SJSA1 (cell line): ENCODE measurements at regions not wholly inside any gene's neighbourhood (a gene's known extent, or its start where the extent isn't known, plus 50 kb on each side); places are given as distances from the start of the nearest gene placed in this dataset.

ENCODE experiments used
- DNase-seq, 2 experiments: peaks; one replicate each; pipeline ENCODE4 v3.0.0-alpha.2; 2015 to 2020; ENCODE audit warnings: low spot score in 2 of 2, low read depth in 1 of 2
- H3K27ac ChIP-seq: fragments of 250-450 bp; sonication (Bioruptor Pico); 2 replicates; pipeline ENCODE4 v1.5.1; 2020; ENCODE audit warnings: mild to moderate bottlenecking, moderate library complexity
- H3K27me3 ChIP-seq: fragments of 250-450 bp; sonication (Bioruptor Pico); replicated peaks from 2 replicates; pipeline ENCODE4 v1.5.1; 2020; ENCODE audit warnings: mild to moderate bottlenecking, moderate library complexity
- H3K36me3 ChIP-seq: fragments of 250-450 bp; sonication (Bioruptor Pico); 2 replicates; pipeline ENCODE4 v1.5.1; 2020; ENCODE audit warnings: mild to moderate bottlenecking
- H3K4me1 ChIP-seq: fragments of 250-450 bp; sonication (Bioruptor Pico); replicated peaks from 2 replicates; pipeline ENCODE4 v1.6.1; 2021; ENCODE audit warnings: mild to moderate bottlenecking
- H3K4me3 ChIP-seq: fragments of 250-450 bp; sonication (Bioruptor Pico); 2 replicates; pipeline ENCODE4 v1.5.1; 2020; ENCODE audit warnings: mild to moderate bottlenecking
- H3K9me3 ChIP-seq: fragments of 250-450 bp; sonication (Bioruptor Pico); replicated peaks from 2 replicates; pipeline ENCODE4 v1.5.1; 2020; ENCODE audit warnings: mild to moderate bottlenecking

GRCh38 chr15:81987628-81988027 is 58.2 kb downstream of the MEX3B start:
- Histone ChIP-seq H3K4me1 (no peaks in the 10 kb centered on the region), H3K36me3 (no peaks in the 10 kb centered on the region), H3K9me3 (no peaks in the 10 kb centered on the region), H3K27ac (no peak overlapping the region), H3K27me3 (no peaks in the 10 kb centered on the region), H3K4me3 (no peak overlapping the region)
- DNase-seq = no peak

GRCh38 chr15:81983497-81983896 is 62.3 kb downstream of the MEX3B start:
- DNase-seq = no peak
- no peaks in the 10 kb centered on the region for H3K9me3 ChIP-seq

GRCh38 chr15:81982808-81983207 is 63.0 kb downstream of the MEX3B start:
- DNase-seq = no peak
- Histone ChIP-seq H3K36me3 (no peaks in the 10 kb centered on the region), H3K27me3 (no peaks in the 10 kb centered on the region), H3K4me3 (no peak overlapping the region), H3K9me3 (no peaks in the 10 kb centered on the region), H3K27ac (no peak overlapping the region), H3K4me1 (no peaks in the 10 kb centered on the region)

More at GRCh38 chr15:81983497-81983896, 62.3 kb downstream of the MEX3B start:
- Histone ChIP-seq H3K4me1 (no peaks in the 10 kb centered on the region), H3K36me3 (no peaks in the 10 kb centered on the region), H3K27me3 (no peaks in the 10 kb centered on the region), H3K4me3 (no peak overlapping the region), H3K27ac (no peak overlapping the region)

- no peaks in the 10 kb centered on the region for H3K9me3 ChIP-seq
- no peaks in the 10 kb centered on the region for H3K27me3 ChIP-seq
- H3K4me1 ChIP-seq = no peaks in the 10 kb centered on the region
- H3K4me3 ChIP-seq = no peak overlapping the region
- H3K27ac ChIP-seq = no peak overlapping the region
- H3K36me3 ChIP-seq = no peaks in the 10 kb centered on the region
- no peak for DNase-seq
Observed at GRCh38 chr15:81981908-81982307, 63.9 kb downstream of the MEX3B start.

- no peaks in the 10 kb centered on the region for H3K27me3 ChIP-seq
Observed at GRCh38 chr15:81977464-81977863, 68.4 kb downstream of the MEX3B start.

GRCh38 chr15:81968691-81969090 is 77.1 kb downstream of the MEX3B start:
- no peak for DNase-seq
- Histone ChIP-seq H3K4me1 (no peaks in the 10 kb centered on the region), H3K9me3 (no peaks in the 10 kb centered on the region), H3K36me3 (no peaks in the 10 kb centered on the region), H3K27ac (no peak overlapping the region), H3K4me3 (no peak overlapping the region), H3K27me3 (no peaks in the 10 kb centered on the region)

More at GRCh38 chr15:81977464-81977863, 68.4 kb downstream of the MEX3B start:
- Histone ChIP-seq H3K4me3 (no peak overlapping the region), H3K27ac (no peak overlapping the region), H3K4me1 (no peaks in the 10 kb centered on the region), H3K36me3 (no peaks in the 10 kb centered on the region), H3K9me3 (no peaks in the 10 kb centered on the region)
- DNase-seq = no peak

GRCh38 chr15:81966631-81967030 is 79.2 kb downstream of the MEX3B start:
- Histone ChIP-seq H3K9me3 (no peaks in the 10 kb centered on the region), H3K36me3 (no peaks in the 10 kb centered on the region), H3K4me3 (no peak overlapping the region), H3K4me1 (no peaks in the 10 kb centered on the region), H3K27ac (no peak overlapping the region), H3K27me3 (no peaks in the 10 kb centered on the region)
- DNase-seq = no peak

GRCh38 chr15:81962482-81962881 is 83.3 kb downstream of the MEX3B start:
- Histone ChIP-seq H3K4me1 (peaks cover 9% of the 10 kb centered on the region), H3K27me3 (no peaks in the 10 kb centered on the region), H3K36me3 (no peaks in the 10 kb centered on the region), H3K9me3 (no peaks in the 10 kb centered on the region), H3K4me3 (no peak overlapping the region), H3K27ac (no peak overlapping the region)
- DNase-seq = no peak

- Histone ChIP-seq H3K4me3 (no peak overlapping the region), H3K36me3 (no peaks in the 10 kb centered on the region), H3K27me3 (no peaks in the 10 kb centered on the region), H3K9me3 (no peaks in the 10 kb centered on the region), H3K4me1 (peaks cover 25% of the 10 kb centered on the region), H3K27ac (no peak overlapping the region)
- peak in 1 of 2 experiments; percentile 44 for DNase-seq
Observed at GRCh38 chr15:81959196-81959595, 86.6 kb downstream of the MEX3B start.

- H3K27ac ChIP-seq = no peak overlapping the region
- H3K9me3 ChIP-seq = no peaks in the 10 kb centered on the region
- H3K27me3 ChIP-seq = no peaks in the 10 kb centered on the region
- H3K36me3 ChIP-seq = no peaks in the 10 kb centered on the region
- no peak for DNase-seq
- no peak overlapping the region for H3K4me3 ChIP-seq
- H3K4me1 ChIP-seq = peaks cover 25% of the 10 kb centered on the region
Observed at GRCh38 chr15:81957698-81958097, 88.1 kb downstream of the MEX3B start.

GRCh38 chr15:81955382-81956062 is 90.3 kb downstream of the MEX3B start:
- peaks cover 35% of the 10 kb centered on the region for H3K4me1 ChIP-seq
- H3K27ac ChIP-seq = peak overlapping the region; percentile 11
- H3K9me3 ChIP-seq = no peaks in the 10 kb centered on the region
- H3K4me3 ChIP-seq = no peak overlapping the region
- peak in 1 of 2 experiments; percentile 55 for DNase-seq
- no peaks in the 10 kb centered on the region for H3K36me3 ChIP-seq
- H3K27me3 ChIP-seq = no peaks in the 10 kb centered on the region

GRCh38 chr15:81954158-81954783 is 91.5 kb downstream of the MEX3B start:
- no peaks in the 10 kb centered on the region for H3K36me3 ChIP-seq
- H3K27me3 ChIP-seq = no peaks in the 10 kb centered on the region
- no peaks in the 10 kb centered on the region for H3K9me3 ChIP-seq
- H3K4me3 ChIP-seq = no peak overlapping the region
- H3K27ac ChIP-seq = no peak overlapping the region
- no peak for DNase-seq
- H3K4me1 ChIP-seq = peaks cover 33% of the 10 kb centered on the region

- Histone ChIP-seq H3K27ac (0 out of 2 replicates have a peak overlapping the region, but pooled peaks have one; percentile 12), H3K36me3 (no peaks in the 10 kb centered on the region)
Observed at GRCh38 chr15:81950841-81951414, 94.9 kb downstream of the MEX3B start.

GRCh38 chr15:81948751-81949150 is 97.1 kb downstream of the MEX3B start:
- DNase-seq = peak in 1 of 2 experiments; percentile 12
- peak overlapping the region; percentile 15; the same call in 1 of the 2 replicates for H3K27ac ChIP-seq

More at GRCh38 chr15:81950841-81951414, 94.9 kb downstream of the MEX3B start:
- peak in 1 of 2 experiments; percentile 35 for DNase-seq
- H3K4me3 ChIP-seq = no peak overlapping the region
- H3K27me3 ChIP-seq = no peaks in the 10 kb centered on the region
- no peaks in the 10 kb centered on the region for H3K9me3 ChIP-seq
- H3K4me1 ChIP-seq = peaks cover 44% of the 10 kb centered on the region

More at GRCh38 chr15:81948751-81949150, 97.1 kb downstream of the MEX3B start:
- H3K4me1 ChIP-seq = peaks cover 33% of the 10 kb centered on the region
- H3K9me3 ChIP-seq = no peaks in the 10 kb centered on the region
- H3K36me3 ChIP-seq = no peaks in the 10 kb centered on the region
- H3K4me3 ChIP-seq = no peak overlapping the region
- no peaks in the 10 kb centered on the region for H3K27me3 ChIP-seq
